Islet precursor cell (in vitro differentiated cells): ENCODE measurements at regions not wholly inside any gene's neighbourhood (a gene's known extent, or its start where the extent isn't known, plus 50 kb on each side); places are given as distances from the start of the nearest gene placed in this dataset.
"Not testable (repeated sequence)": the region's sequence is repeated elsewhere in the genome, so short reads cannot be mapped to it uniquely, and the experiment has no call there.

Experiments
- DNase-seq: peaks from one replicate; pipeline ENCODE4 v3.0.0-alpha.2; 2018

DNA sequence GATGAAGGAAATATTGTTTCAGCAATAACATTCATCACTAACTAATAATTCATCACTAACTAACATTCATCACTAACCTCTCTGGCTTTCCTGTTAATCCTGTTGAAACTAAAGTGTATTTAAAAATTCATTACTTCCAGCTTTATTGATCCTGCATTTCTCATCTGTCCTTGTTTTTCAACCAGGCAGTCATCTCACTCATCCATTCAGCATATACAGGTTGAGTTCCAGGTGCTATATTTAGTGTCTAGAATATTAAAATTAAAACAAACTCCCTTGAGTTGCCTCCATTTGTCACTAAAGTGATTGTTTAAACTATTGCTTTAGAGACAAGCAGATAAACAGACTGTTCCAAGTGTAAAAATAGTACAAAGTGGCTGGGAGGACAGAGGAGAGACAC is 58.1 kb downstream of the ATXN7L3B start:
- DNase-seq = no peak

- no peak for DNase-seq
These were observed 61.2 kb downstream of the ATXN7L3B start for GRCh38 chr12:74598819-74599218.

- DNase-seq = no peak
These were observed 62.3 kb downstream of the ATXN7L3B start for GRCh38 chr12:74599932-74600331.

DNA sequence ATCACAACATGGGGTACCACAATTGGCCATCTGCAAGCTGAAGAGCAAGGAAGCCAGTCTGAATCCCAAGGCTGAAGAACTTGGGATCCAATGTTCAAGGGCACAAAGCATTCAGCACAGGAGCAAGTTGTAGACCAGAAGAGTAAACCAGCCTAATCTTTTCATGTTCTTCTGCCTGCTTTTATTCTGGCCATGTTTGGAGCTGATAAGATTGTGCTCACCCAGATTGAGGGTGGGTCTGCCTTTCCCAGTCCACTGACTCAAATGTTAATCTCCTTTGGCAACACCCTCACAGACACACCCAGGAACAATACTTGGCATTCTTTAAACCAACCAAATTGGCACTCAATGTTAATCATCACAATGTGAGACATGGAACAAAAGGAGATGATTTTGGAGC is 63.2 kb downstream of the ATXN7L3B start:
- DNase-seq = not testable (repeated sequence)

GRCh38 chr12:74602881-74603672 is 65.4 kb downstream of the ATXN7L3B start:
- DNase-seq = no peak

DNA sequence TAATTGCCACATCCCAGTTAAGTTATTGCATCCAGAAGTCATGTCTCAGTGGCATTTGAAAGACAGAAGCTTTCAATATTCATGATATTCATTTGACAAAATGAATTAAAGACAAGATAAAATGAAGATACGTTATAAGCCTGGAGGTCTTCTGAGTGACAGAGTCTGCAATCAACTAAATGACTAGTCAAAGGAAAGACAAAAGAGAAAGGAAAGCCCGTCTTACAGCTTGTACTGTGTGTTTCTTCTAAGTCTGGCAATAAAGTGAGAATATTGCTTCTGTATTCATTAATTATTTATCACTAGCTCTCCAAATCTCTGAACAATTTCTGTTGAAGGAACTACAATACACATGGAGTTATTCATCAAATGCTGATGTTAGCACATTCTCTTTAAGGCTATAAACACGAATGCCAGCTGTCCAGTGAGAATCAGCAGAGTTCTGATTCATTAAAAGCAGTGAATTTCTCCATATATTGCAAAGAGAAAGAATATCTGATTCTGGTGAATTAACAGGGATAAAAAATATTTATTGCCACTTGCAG is 70.7 kb downstream of the ATXN7L3B start:
- DNase-seq = no peak

DNA sequence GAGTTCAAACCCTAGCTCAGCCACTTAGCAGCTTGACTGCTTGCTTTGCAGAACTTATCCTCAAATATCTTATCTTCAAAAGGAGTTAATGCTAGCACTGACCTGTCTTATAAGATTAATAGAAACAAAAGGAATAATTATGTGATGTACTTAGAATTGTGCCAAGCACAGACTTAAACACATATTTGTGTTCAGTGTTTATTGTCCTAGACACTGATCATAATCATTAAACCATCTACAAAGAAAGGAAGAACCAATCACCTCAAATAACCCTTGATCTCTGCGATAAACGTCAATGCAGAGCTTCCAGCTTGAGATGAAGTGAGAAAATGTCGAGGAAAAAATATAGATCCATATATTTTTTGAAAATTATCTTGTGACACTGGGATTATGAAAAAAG is 73.1 kb downstream of the ATXN7L3B start:
- DNase-seq = no peak

- DNase-seq = no peak
These were observed 76.8 kb downstream of the ATXN7L3B start for GRCh38 chr12:74614426-74614825.

DNA sequence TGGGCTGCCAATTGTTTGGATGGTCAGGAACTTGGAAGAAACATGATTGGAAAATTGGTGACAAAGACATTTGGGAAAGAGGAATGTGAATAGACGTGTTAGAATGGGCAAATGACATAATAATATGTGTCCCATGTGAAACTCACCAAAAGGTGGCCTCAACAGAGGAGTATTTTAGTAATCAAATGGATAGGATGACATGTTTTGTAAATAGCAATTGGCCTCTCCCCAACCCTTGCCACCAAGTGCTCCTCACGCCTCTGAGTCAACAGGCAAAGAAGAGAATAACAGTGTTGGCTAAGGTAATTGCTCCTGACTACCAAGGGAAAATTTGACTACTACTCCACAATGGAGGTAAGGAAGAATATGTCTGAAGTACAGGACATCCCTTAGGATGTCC is 81.4 kb downstream of the ATXN7L3B start:
- no peak for DNase-seq

DNA sequence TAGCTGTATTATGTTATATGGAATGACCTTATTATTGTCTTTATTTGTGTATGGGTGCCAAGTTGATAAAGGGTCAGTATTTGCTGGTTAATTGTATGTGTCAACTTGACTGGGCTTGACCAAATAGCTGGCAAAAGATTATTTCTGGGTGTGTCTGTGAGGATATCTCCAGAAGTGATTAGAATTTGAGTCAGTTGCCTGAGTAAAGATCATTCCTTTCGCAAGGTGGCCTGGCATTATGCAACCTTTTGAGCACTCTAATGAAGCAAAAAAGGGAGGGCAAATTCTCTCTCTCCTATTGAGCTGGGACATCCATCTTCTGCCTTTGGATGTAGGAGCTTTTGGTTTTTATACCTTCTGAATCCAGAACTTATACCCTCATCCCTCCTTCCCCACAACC is 82.2 kb downstream of the ATXN7L3B start:
- no peak for DNase-seq

GRCh38 chr12:74620921-74621320 is 83.3 kb downstream of the ATXN7L3B start:
- no peak for DNase-seq

DNA sequence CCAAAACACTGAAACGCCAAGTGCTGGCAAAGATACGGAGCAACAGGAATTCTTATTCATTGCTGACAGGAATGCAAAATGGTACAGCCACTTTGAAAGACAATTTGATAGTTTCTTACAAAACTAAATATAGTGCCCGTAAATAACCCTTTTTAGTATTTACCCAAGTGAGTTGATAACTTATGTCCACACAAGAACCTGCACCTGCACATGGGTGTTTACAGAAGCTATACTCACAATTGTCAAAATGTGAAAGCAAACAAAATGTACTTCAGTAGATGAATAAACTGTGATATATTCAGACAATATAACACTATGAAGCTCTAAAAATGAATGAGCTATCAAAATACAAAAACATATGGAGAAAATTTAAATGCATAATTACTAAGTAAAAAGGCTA is 86.6 kb downstream of the ATXN7L3B start:
- DNase-seq = no peak

DNA sequence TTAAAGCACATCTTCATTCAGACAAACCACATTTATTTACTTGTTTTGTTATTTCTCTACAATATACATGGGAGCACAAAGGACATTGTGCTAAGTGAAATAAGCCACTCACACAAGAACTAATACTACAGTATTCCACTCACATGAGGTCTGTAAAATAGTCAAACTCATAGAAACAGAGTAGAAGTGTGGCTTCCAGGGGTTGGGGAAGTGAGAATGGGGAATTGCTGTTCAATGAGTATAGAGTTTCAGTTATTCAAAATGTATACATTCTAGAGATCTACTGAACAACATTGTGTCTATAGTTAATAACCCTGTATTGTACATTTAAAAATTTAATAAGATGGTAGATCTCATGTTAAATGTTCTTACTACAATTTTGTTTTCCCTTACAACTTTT is 88.8 kb downstream of the ATXN7L3B start:
- DNase-seq = no peak

DNA sequence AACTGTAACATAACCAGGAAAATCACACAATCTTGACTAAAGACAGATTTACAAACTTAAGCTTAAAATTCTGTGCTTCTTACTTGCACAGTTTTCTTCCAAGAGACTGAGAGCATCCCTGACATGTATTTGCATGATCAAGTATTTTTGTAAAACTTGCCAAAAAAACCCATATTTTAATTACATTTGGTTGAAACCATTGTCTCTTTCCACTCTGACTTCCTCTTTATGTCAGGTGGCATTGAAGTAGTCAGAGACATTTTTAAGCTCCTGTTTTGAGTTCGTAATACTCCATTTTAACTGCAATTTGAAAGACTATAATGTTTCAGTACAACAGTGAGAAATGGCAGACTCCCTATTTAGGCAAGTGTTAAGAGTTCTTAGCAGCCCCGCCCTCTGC is 103.6 kb downstream of the ATXN7L3B start:
- no peak for DNase-seq

- peak; percentile 53 for DNase-seq
These were observed 104.1 kb downstream of the ATXN7L3B start for GRCh38 chr12:74641694-74642093.

GRCh38 chr12:74644681-74645080 is 107.0 kb downstream of the ATXN7L3B start:
- DNase-seq = no peak

- no peak for DNase-seq
These were observed 109.2 kb downstream of the ATXN7L3B start for GRCh38 chr12:74646831-74647230.

DNA sequence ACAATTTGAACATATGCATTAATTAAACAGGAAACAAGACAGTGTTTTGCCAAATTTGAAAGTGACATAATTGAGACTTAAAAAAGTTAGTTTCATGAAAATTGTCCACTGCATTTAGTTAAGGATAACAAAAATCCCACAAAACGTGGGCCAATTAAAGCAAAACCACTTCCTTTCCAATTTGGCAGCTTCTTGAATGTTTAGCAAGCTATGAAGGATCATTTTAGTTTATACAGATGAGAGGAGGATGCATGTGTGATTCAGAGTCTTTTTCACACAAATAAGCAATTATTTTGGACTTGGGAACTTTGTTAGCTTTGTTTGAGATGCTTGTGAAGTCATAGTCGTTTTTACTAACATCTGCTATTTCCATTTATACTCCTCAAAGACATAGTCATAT is 109.6 kb downstream of the ATXN7L3B start:
- no peak for DNase-seq

DNA sequence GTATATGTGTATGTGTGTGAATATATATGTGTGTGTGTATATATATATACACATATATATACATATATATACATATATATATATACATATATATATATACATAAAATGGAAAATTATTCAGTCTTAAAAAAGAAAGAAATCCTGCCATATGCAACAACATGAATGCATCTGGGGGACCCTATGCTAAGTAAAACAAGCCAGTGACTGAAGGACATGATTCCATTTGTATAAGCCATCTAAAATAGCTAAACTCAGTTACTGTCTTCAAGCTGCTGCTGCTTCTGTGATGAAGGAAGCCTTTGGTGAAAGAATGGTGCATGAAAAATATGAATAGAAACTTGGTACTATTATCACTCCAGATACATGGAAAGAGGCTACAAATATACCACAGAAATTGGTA is 118.6 kb downstream of the ATXN7L3B start:
- DNase-seq = no peak

GRCh38 chr12:74660442-74660841 is 122.8 kb downstream of the ATXN7L3B start:
- DNase-seq = no peak

DNA sequence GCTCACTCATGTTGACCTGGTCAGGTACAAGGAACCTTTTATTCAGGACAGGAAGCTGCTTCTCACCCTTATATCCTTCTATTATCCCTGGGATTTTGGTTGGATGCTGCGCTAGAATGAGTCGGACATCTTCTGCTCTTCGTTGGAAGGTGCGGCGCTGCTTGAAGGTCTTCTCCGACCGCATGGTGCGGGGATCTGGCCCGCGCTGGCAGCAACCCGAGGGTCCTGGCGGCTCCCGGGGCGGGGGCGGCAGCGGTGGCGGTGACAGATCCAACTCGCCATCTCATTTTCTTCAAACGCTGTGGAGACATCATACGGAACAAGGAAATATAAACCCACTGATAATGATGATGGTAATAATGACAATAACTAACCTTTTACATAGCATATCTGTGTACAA is 126.3 kb downstream of the ATXN7L3B start:
- DNase-seq = no peak

GRCh38 chr12:74665690-74666089 is 128.1 kb downstream of the ATXN7L3B start:
- DNase-seq = no peak

DNA sequence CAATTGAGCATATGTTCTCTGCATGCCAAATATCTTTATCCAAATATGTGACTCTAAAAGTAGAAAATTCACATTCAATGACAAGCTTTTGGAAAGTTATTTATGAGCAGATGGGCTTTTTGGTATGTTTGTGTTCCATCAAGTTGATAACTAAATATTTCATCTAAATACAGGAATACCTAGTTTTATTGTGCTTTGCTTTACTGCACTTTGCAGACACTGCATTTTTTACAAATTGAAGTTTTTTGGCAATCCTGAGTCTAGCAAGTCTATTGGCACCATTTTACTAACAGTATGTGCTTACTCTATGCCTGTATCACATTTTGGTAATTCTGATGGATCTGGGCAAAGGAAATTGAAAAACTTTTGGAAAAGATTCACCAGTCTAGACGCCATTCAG is 133.8 kb downstream of the ATXN7L3B start:
- DNase-seq = no peak

DNA sequence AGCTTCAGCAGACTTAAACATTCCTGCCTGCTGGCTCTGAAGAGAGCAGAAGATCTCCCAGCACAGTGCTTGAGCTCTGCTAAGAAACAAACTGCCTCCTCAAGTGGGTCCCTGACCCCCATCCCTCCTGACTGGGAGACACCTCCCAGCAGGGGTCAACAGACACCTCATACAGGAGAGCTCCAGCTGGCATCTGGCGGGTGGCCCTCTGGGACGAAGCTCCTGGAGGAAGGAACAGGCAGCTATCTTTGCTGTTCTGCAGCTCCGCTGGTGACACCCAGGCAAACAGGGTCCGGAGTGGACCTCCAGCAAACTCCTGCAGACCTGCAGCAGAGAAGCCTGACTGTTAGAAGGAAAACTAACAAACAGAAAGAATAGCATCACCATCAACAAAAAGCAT is 139.3 kb downstream of the ATXN7L3B start:
- not testable (repeated sequence) for DNase-seq

- peak; percentile 96 for DNase-seq
These were observed 147.8 kb downstream of the ATXN7L3B start for GRCh38 chr12:74685385-74685784.
